Activated gamma-delta T cell treated with Interleukin-2 at 50 U/mL for 16 hours (primary cell): ENCODE measurements at regions not wholly inside any gene's neighbourhood (a gene's known extent, or its start where the extent isn't known, plus 50 kb on each side); places are given as distances from the start of the nearest gene placed in this dataset.

ENCODE experiments used
- DNase-seq: peaks from one replicate; pipeline ENCODE4 v3.0.0-alpha.2; 2020

GRCh38 chr9:14427419-14427818 is 113.5 kb upstream of the NFIB start:
- DNase-seq, result no peak

GRCh38 chr9:14424983-14425382 is 111.0 kb upstream of the NFIB start:
- no peak for DNase-seq

GRCh38 chr9:14424289-14424688 is 110.3 kb upstream of the NFIB start:
- DNase-seq, result no peak

- DNase-seq, result no peak
Observed at GRCh38 chr9:14423815-14424261, 109.9 kb upstream of the NFIB start.

- DNase-seq, result no peak
Observed at GRCh38 chr9:14421291-14421690, 107.3 kb upstream of the NFIB start.

- DNase-seq, result no peak
Observed at GRCh38 chr9:14418941-14419937, 105.3 kb upstream of the NFIB start.

- no peak for DNase-seq
Observed at GRCh38 chr9:14418301-14418940, 104.5 kb upstream of the NFIB start.

- no peak for DNase-seq
Observed at GRCh38 chr9:14417237-14417636, 103.3 kb upstream of the NFIB start.

GRCh38 chr9:14415947-14416346 is 102.0 kb upstream of the NFIB start:
- DNase-seq, result no peak

- DNase-seq, result no peak
Observed at GRCh38 chr9:14413812-14414211, 99.9 kb upstream of the NFIB start.

- DNase-seq, result no peak
Observed at GRCh38 chr9:14412775-14413174, 98.8 kb upstream of the NFIB start.

- no peak for DNase-seq
Observed at GRCh38 chr9:14406463-14406862, 92.5 kb upstream of the NFIB start.

- no peak for DNase-seq
Observed at GRCh38 chr9:14405176-14405706, 91.3 kb upstream of the NFIB start.

- DNase-seq, result no peak
Observed at GRCh38 chr9:14403081-14403480, 89.1 kb upstream of the NFIB start.

- no peak for DNase-seq
Observed at GRCh38 chr9:14402583-14402982, 88.6 kb upstream of the NFIB start.

GRCh38 chr9:14401911-14402310 is 88.0 kb upstream of the NFIB start:
- no peak for DNase-seq

GRCh38 chr9:14400658-14400995 is 86.7 kb upstream of the NFIB start:
- no peak for DNase-seq

- DNase-seq, result no peak
Observed at GRCh38 chr9:14399756-14400657, 86.1 kb upstream of the NFIB start.

- DNase-seq, result no peak
Observed at GRCh38 chr9:14398473-14398872, 84.5 kb upstream of the NFIB start.

GRCh38 chr9:14396171-14396570 is 82.2 kb upstream of the NFIB start:
- no peak for DNase-seq

GRCh38 chr9:14395317-14396082 is 81.6 kb upstream of the NFIB start:
- no peak for DNase-seq

GRCh38 chr9:14393418-14393817 is 79.5 kb upstream of the NFIB start:
- no peak for DNase-seq
